Fibroblast of skin of right biceps (primary cell): ENCODE measurements at regions not wholly inside any gene's neighbourhood (a gene's known extent, or its start where the extent isn't known, plus 50 kb on each side); places are given as distances from the start of the nearest gene placed in this dataset.

Experiments used
- DNase-seq: peaks from one replicate; pipeline ENCODE4 v3.0.0-alpha.2; 2013

DNA sequence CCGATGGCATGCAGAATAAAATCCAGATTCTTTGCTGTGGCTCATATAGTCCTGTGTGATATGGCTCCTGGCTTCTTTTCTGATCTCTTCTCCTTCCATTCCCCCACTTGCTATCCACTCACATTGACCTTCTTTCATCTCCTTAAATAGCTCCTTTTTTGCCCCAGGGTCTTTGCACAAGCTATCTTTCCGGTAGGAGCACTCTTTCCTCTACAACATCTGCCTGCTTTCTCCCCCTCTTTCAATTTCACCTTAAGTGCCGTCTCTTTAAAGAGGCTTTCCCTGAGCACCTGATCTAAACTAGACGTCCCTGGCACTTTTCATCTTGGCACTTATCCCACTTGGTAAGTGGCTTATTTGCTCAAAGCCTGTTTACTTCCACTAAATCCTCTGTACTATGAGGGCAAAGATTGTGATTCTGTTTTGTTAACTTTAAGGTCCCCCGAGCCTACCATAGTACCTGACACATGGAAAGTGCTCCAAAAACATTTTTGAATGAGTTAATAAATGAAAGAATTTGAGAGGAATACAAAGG is 323.3 kb upstream of the TLE3 start:
- DNase-seq, result no peak

DNA sequence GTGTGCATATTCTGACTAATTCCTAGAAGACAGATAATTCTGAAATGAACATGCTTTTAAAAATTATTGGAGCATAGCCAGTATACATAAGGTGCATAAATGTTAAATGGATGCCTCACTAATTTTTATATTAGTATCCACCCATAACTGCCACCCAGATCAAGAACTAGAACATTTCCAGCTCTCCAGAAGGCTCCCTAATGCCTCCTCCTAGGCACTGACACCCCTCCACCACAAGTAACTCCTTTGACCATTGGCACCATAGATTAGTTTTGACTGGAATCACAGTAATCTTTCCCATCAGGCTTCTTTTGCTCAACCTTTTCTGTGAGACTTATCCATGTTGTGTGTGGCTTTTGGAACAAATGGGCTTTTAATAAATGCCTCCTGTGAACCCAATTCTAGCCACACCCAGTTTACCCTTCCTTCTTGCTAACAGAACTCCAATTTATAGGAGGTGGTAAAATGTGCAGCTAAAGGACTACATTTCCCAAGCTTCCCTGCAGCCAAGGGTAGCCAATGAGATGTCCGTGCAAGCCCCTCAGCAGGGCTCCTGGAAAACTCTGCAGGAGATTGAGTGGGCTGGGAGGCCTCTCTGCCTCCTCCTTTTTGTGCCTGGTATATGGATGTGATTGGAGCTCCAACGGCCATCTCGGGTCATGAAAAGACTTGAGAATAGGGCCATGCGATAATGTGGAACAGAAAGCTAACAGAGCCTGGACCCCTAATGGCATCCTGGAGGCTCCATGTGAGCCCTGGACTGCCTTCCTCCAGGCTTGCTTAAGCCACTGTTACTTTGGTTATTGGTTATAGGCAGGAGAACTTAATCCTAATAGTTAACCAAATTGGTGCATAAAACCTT is 322.6 kb upstream of the TLE3 start:
- no peak for DNase-seq

DNA sequence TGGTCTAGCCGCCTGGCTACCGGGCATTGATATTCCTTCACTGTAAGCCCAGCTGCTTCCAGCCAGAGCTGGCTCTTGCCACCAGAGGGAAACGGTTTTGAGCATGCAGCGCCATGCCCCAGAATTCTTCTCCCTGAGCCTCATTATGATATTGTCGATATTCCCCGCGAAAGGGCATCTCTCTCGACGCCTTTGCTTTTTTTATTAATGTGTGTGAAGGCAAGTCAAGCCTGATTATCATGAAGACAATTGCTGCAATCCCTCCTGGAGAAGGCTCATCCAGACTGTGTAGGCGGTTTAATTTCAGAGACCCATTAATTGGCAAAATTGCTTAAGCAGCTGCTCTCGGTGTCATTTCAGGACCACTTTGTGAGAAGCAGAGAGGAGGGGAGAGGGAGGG is 321.2 kb upstream of the TLE3 start:
- DNase-seq, result no peak

DNA sequence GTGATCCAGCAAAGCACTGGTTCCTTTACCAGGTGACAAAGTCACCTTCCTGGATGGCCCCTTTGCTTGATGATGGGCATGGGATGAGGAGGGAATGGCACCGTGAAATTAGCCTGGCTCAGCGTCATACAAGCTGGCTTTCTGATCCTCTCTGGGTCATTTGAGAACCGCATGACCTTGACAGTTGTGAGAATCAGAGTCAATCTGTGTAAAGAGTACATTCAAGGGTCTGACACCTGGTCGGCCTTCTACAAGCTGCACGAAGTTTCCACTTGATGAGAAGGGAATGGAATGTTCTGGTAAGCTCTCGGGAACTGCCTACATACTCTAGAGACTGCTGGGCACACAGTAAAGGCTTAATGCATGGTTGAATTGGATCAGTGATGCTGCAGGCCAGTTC is 319.8 kb upstream of the TLE3 start:
- DNase-seq, result no peak

DNA sequence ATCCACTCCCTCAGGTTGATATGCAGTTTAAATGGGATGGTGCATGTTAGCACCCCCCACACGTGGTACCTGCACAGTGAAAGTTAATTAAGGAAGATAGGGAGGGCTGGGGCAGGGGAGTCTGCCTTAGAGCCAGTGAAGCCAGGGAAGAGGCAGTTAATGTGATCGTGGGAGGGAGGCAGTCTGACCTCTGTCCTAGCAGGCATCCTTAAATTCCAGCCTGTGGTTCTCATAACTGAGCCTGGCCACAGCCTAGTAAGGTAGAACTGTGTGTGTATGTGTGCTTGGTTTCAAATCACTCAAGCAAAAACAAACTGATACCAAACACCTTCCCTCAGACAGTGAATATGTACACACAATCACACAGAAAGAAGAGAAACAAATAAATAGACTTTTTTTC is 319.1 kb upstream of the TLE3 start:
- DNase-seq, result no peak

DNA sequence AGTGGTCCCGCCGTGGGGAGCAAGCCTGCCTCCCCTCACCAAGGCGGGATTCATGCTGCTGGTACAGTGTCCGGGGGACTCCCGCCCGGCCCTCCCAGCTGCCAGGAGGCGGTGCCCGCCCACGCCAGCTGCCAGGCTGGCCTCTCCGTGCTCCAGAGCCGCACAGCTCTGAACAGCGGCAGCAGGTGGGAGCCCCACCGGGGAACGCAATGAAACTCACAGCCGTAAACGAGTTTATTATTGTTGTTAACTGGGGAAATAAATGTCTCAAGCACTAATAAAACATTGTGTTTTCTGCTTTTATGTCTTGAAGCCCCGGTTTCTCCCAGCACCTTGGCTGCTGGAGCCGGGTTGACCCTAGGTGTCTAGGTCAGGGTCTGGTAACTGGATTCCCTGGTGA is 317.7 kb upstream of the TLE3 start:
- no peak for DNase-seq

DNA sequence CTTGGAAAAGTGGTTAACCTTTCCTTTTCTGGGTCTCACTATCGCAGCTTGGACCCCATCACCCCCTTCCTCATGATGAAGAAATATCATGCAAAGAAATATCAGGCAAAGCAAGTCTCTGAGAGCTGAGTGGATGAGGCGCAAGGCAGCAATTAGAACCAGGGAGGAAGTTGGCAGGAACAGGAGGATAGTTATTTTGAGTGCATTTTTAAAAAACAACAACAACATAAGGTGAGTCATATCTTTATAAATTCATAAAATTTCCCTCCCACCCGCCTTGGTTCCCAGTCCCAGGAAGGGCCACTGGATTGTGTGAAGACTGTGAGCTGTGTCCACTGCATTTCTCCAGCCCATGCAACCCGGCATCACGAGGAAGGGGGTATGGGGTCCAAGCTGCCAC is 316.9 kb upstream of the TLE3 start:
- DNase-seq, result no peak

DNA sequence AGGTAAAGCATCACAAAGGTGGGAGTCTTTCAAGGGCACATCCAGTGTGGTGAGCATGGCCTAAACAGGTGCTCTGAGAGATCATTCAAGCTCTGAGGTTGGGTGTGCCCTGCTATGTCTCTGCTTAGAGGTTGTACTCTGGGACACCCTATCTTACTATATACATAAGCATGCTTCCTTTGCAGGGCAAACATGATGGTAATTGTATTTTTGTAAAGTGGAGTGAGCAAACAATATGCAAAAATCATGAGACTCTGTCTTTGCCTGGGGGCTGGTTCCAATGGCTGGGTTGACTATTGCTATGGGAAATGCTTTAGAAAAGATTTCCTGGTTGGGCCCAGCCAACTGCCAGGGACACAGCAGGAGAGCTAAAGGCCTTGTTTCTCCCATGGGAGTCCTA is 315.1 kb upstream of the TLE3 start:
- no peak for DNase-seq

DNA sequence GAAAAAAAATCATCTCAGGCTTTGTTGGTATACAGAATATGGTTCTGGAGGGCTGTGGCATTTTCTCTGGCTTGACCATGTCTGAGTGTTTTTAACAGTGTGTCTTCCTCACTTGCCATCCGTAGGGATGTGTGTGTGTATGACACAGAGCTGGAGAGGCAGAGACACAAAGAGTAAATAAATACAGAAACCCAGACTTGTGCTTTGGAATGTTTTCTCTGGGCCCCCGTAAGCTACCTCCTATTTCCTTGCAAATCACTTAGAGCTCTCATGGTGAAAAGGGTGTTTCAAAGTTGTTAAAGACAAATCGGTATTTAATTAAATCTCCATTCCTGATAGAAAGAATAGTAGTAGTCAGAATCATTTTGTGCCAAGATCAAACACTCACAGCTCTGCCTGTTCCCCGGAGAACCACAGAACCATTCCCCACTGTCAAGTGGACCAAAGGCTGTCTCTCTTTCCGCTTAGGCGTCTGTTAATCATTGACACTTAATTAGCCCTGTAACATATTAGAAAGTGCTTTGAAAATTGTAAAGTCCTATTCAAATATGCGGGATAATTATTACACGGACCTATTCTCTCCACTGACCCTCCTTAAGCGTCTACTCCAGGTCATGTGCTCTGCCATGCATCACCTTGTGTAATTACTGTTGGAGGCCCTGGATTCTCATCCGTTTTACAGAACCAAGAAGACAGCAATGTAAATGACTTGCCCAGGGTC is 313.6 kb upstream of the TLE3 start:
- no peak for DNase-seq

DNA sequence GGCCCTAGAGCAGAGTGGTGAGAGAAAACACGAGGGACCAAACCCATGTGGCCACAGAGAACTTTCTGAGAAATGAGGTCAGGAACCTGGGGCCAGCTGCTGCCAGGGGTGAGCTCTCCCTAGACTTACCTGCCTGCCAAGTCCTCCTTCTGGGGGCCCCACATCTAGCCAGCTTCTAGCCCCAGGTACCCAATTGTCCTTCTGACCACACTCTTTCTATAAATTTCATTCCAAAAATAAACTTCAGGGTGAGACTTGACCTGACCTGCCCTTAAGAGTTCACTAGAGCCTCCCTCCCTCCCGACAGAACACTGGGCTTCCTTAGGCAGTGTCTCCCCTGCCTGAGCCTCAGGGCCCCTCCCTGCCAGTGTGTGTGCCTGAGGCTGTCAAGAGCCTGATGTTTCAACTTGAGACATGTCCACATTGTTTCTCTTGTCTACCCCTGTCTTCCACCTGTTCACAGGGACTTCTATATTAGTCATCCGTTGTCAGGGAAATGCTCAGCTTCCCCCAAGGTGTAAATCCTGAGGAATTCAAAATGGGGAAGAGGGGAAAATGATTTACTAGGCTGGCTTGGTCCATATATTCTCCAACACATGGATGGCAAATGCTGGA is 312.8 kb upstream of the TLE3 start:
- DNase-seq, result no peak

DNA sequence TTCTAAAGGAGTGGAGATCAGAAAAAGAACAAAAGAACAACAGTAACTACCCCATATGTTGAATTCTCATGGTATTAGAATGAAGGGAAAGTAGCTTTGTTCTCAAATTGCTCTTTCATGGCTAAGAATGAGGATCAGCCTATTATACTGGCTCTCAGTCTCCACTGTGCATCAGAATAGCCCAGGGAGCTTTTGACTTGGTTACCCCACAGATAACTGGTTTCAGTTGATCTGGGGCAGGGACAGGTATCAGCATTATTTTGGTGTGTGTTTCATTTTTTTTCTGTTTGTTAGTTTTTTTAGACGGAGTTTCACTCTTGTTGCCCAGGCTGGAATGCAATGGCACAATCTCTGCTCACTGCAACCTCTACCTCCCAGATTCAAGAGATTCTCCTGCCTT is 311.7 kb upstream of the TLE3 start:
- no peak for DNase-seq

DNA sequence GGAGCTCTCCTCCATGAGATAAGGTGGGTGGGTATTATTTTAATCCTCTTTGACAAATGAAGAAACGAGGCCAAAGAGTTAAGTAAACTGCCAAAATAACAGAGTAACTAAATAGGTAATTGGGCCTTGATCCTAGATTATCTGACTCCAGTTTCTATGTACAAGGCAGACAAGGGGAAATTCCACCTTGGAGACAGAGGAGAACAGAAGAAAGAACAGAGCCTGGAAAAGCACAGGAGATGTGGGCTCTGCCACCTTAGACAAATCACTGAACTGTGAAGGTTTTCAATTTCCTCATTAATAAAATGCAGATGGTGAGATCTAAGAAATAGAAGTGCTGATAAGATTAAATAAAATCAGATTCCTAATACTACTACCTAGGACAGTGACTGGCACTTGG is 310.2 kb upstream of the TLE3 start:
- no peak for DNase-seq

DNA sequence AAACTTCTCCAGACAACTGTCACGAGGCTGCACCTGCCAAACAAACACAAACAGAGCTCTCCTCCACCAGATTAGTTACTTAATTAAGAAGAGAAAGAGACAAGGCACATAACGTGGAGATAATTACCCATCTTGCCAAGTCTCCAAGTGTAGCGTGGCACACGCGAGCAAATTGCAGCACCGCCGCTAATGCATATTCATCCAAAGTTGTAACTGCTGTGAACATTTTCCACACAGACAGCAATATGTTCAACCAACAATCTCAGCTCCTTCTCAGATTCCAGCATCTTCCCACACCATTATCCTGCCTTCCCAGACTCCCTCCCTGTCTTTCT is 309.6 kb upstream of the TLE3 start:
- no peak for DNase-seq

DNA sequence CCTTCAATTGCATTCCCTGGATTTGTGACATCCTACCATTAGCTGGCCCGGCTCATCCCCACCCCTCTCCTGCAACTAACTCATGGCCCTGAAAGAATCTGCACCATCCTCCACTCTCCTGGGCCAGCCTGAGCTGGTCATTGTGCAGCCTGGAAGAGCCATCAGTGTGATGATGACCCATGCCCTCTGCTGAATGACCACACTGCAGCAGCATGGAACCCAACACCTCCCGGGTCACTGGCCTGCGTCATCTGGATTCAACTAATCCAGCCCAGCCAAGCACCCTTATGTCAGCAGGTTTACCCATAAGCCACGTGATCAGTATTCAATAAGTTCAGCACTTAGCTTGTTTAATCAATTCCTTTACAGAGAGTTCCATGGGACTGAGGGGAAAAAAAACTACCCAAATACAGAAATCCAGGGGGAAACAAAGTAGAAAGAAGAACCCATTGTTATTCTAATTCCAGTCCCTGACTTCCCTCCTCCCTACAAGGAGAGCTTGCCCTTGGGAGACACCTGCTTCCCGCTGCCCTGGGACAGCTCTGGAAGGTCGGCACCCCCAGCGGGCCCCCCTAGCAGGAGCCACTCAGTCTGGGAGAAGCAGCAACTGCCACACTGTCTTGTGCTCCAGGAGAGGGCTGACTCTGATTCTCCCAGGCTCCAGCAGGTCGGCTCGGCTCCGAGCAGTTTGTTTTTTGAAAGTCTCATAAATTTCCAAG is 309.1 kb upstream of the TLE3 start:
- no peak for DNase-seq

DNA sequence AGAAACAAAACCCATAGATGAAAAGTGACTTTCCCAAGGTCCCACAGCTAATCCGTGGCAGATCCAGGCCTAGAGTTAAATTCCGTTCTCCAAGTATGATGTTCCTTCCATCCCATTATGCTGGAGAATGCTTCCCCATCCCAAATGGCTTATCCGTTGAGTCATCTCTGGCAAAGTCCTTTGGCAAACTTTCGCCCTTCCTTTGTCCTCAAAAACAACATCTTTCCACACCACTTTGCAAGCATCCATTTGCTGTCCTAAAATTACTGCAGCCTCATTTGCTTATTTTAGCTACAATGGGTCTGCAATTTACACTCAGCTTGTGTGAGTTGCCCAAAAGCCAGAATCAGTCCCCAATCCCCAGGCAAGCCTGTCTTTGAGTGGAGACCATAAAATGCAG is 304.0 kb upstream of the TLE3 start:
- DNase-seq, result no peak

DNA sequence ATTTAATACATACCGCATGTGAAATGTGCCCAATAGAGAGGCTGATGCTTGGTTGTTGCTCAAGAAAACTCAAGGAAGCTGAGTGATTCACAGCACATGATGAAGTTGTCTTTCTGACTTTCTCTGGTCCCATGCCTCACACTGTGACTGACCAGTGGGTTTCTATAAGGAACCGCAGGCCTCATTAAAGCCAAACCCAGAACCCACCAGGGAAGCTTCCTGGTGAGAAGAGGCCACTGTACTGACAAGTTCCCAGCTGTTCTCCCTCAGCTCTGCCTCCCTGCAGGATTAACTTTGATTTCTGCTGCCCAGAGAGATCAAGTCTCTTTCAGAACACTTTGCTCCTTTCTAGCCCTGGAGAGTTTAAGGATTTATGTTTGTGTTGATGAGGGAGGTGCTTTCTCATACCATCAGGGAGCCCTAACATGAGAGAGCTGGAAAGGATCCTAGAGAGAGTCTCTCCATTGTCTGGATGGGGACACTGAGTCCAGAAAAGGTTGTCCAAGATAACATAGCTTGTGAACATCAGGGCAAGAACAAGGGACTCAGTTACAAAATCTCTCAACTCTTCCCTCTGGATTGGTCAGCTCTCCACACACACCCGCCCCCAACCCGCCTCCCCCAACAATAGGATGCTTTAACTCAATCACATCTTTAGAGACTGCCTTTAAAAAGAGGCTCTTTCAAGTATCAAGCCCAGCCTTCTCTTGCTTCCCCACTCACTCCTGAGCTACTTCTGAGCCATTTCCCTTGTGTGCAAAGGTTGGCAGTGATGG is 303.2 kb upstream of the TLE3 start:
- no peak for DNase-seq

DNA sequence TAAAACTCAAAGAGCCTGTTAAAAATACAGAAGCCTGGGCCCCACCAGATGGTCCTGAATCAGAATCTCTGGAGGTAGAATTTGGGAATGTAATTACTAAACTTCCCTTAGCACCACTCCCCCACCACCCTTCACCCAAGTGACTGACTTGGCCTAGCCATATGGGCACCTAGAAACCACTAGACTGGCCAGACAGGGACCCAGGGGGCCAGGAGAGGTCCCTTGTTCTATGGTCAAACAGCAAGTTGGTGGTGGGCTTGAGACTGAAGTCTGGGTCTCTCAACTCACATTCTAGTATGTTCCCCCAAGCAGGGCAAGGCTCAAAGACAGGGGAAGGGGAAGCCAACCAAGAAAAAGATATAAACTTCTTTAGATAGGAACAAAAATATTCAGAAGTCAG is 301.5 kb upstream of the TLE3 start:
- DNase-seq, result no peak

DNA sequence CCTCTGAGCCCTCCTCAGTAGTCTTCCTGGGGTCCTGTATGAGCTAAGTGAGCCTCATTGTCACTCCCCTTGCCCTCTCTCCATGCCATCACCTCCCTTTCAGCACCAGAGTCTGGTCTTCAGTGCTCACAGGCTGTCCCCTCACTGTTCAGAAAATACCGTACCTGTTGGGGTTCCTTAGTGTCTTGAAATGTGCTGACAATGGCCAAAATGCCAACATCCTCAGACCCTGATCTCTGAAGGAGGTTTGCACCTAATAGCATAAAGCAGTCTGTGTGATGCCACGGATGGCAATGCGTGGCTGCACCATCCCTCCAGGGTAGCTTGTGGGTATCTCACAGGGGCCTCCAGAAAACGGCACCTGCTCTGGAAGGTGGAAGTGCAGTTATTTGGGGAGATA is 301.0 kb upstream of the TLE3 start:
- no peak for DNase-seq

DNA sequence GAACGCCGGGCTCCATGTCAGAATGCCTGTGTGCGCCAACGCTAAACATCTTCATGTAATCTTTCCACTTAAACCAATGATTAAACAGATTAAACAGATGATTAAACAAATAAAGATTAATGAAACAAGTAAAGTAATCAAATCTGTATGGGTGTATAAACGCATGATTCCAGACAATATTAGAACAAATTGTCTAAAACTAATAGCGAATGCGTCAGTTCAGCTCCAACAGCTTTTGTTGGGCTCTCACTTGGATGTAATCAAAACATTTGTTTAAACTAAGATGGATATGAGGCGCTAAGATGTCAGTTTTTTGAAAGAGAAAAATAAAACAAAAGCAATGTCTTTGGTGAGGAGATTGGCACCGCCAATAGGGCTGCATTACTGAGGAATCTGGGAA is 299.1 kb upstream of the TLE3 start:
- DNase-seq, result no peak

DNA sequence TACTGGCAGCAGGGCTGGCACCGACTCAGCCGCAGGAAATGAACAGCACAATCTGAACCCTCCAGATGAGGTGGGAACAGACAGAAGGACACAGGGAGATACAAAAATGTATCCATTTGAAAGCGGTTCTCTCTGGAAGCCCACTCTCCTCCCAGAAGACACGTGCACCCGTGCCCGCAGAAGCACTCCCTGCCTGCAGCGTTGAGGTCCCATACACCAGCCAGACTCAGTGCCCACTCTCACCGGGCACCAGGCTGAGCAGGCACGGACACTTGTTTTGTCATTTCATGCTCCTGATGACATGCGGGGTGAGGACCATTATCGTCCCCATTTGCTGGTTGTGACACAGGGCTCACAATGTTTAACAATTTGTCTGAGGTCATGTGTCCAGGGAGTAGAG is 297.4 kb upstream of the TLE3 start:
- DNase-seq, result no peak

DNA sequence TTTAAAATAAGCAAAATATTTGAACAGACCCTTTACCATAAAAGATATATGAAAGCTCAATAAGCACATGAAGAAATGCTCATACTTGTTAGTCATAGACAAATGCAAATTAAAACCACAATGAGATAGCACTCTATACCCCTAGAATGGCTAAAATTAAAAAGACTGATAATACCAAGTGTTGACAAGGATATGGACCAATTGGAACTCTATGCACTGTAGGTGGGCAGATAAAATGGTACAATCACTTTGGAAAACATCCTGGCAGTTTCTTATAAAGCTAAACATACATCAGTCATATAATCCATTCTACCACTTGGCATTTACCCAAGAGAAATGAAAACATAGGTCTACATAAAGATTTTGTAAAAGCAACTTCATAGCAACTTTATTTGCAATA is 293.0 kb upstream of the TLE3 start:
- no peak for DNase-seq

DNA sequence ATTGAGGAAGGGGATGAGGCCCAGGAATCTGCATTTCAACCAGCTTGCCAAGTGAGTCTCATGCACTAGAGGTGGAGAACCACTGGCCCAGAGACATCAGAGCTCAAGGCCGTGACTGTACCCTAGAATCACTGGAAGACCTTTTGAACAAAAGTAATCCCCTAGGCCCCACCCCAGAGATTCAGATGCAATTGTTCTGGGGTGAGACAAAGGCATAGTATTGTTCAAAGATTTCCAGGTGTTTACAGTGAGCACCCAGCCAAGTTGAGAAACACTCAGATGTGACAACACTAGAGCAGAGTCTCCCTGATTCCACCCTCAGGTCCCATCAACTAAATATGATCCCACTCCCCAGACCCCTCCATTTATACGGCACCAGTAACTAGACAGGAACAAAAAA is 290.3 kb upstream of the TLE3 start:
- no peak for DNase-seq

DNA sequence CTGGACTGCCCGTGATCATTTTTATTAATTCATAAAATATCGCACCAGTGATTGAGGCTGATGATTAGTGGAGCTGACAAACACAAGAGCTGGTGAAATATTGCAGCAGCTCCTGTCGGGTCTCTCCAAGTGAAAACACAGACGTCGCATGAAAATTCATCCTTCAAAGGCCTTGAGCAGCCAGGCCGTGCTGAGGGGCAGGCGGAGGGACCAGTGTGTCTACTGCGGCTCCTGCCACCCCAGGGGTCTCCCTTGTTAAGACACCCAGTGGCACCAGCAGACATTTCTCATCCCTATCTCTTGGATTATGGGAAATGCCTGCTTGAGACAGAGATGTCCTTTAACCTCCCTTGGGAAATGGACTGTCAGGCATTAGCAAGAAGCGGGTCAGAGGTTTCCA is 289.4 kb upstream of the TLE3 start:
- DNase-seq, result no peak
